ENCODE measurements at regions not wholly inside any gene's neighbourhood (a gene's known extent, or its start where the extent isn't known, plus 50 kb on each side); places are given as distances from the start of the nearest gene placed in this dataset.
A peak's percentile ranks its signal among the peaks of the same experiment; 100 is the strongest.
"Not testable (repeated sequence)": the region's sequence is repeated elsewhere in the genome, so short reads cannot be mapped to it uniquely, and the experiment has no call there.

- no peak for TF ChIP-seq CTCF (IDR thresholded peaks at IDR 0.05; ENCODE audit: extremely low read depth, insufficient read depth, missing control alignments)
- in situ Hi-C loops (cut with MboI; ENCODE audit: low pct_unique_long_range_greater_than_20kb, low sequenced_read_pairs, unreplicated experiment): no loop called here
- no peak for DNase-seq (ENCODE audit: low spot score)
These were observed 137.9 kb upstream of the LSM14A start for GRCh38 chr19:34034318-34034846.

- DNase-seq (ENCODE audit: low spot score): peak; percentile 66
- TF ChIP-seq CTCF (IDR thresholded peaks at IDR 0.05; ENCODE audit: extremely low read depth, insufficient read depth, missing control alignments): peak; percentile 90
- in situ Hi-C loops (cut with MboI; ENCODE audit: low pct_unique_long_range_greater_than_20kb, low sequenced_read_pairs, unreplicated experiment): no loop called here
These were observed 130.3 kb upstream of the LSM14A start for GRCh38 chr19:34041925-34042521.

GRCh38 chr19:34044021-34044420 lies 128.3 kb upstream of the LSM14A start:
- in situ Hi-C loops (cut with MboI; ENCODE audit: low pct_unique_long_range_greater_than_20kb, low sequenced_read_pairs, unreplicated experiment): no loop called here
- no peak for TF ChIP-seq CTCF (IDR thresholded peaks at IDR 0.05; ENCODE audit: extremely low read depth, insufficient read depth, missing control alignments)
- DNase-seq (ENCODE audit: low spot score): no peak

DNA sequence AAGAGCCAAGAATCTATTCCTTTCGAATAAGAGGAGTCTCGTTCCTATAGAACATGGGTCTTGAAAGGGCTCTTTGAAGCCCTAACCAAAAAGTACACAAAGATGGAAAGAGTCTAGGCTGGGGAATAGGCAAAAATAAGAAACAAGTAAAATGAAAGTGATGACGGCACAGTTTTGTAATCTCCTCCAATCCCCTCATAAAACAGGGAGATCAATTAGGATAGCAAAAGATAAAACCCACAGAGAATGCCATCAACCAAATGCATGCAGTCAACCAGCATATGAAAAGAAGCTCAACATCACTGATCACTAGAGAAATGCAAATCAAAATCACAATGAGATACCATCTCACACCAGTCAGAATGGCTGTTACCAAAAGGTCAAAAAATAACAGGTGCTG lies 122.4 kb upstream of the LSM14A start:
- TF ChIP-seq CTCF (IDR thresholded peaks at IDR 0.05; ENCODE audit: extremely low read depth, insufficient read depth, missing control alignments): no peak
- in situ Hi-C loops (cut with MboI; ENCODE audit: low pct_unique_long_range_greater_than_20kb, low sequenced_read_pairs, unreplicated experiment): no loop called here
- DNase-seq (ENCODE audit: low spot score): no peak

DNA sequence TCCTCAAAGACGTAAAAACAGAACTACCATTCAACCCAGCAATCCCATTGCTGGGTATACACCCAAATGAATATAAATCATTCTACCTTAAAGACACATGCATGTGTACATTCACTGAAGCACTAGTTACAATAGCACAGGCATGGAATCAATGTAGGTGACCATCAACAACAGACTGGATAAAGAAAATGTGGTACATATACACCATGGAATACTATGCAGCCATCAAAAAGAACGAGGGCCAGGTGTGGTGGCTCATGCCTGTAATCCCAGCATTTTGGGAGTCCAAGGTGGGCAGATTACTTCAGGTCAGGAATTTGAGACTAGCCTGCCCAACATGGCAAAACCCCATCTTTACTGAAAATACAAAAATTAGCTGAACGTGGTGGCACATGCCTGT lies 121.9 kb upstream of the LSM14A start:
- DNase-seq (ENCODE audit: low spot score); in situ Hi-C loops (cut with MboI; ENCODE audit: low pct_unique_long_range_greater_than_20kb, low sequenced_read_pairs, unreplicated experiment): not testable (repeated sequence)

GRCh38 chr19:34051255-34051654 lies 121.0 kb upstream of the LSM14A start:
- no peak for DNase-seq (ENCODE audit: low spot score)
- in situ Hi-C loops (cut with MboI; ENCODE audit: low pct_unique_long_range_greater_than_20kb, low sequenced_read_pairs, unreplicated experiment): no loop called here
- no peak for TF ChIP-seq CTCF (IDR thresholded peaks at IDR 0.05; ENCODE audit: extremely low read depth, insufficient read depth, missing control alignments)

DNA sequence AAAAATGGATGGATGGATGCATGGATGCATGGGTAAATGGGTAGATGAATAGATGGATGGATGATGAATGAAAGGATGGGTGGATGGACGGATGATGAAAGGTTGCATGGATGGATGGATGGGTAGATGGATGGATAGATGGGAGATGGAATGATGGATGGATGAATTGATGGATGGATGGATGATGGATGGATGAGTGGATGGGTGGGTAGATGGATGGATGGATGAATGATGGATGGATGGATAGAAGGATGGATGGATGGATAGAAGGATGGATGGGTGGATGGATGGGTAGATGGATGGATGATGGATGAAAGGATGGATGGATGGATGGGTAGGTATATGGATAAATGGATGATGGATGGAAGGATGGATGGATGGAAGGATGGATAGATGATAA lies 115.1 kb upstream of the LSM14A start:
- in situ Hi-C loops (cut with MboI; ENCODE audit: low pct_unique_long_range_greater_than_20kb, low sequenced_read_pairs, unreplicated experiment): no loop called here
- no peak for TF ChIP-seq CTCF (IDR thresholded peaks at IDR 0.05; ENCODE audit: extremely low read depth, insufficient read depth, missing control alignments)
- no peak for DNase-seq (ENCODE audit: low spot score)
